Small intestine (tissue), 7 donors: ENCODE measurements at regions not wholly inside any gene's neighbourhood (a gene's known extent, or its start where the extent isn't known, plus 50 kb on each side); places are given as distances from the start of the nearest gene placed in this dataset.

ENCODE experiments used
- DNase-seq, 2 donors: peaks; one replicate each; pipeline versions ENCODE4 v3.0.0 to v3.0.0-alpha.2; 2013
- FAIRE-seq: peaks from 2 replicates; lab custom pipeline; 2012; peaks lifted over from hg19 to GRCh38; lab: Jason Lieb, UNC
- H3K27ac ChIP-seq, 3 donors: one replicate each; pipeline ENCODE4 v1.5.1; 2013; ENCODE audit warnings: low read length in 2 of 3, mild to moderate bottlenecking in 2 of 3, control low read depth in 1 of 3, inconsistent platforms in 1 of 3, low read depth in 1 of 3, moderate library complexity in 1 of 3
- H3K27me3 ChIP-seq, 3 donors: one replicate each; pipeline ENCODE4 v1.6.1; 2013; ENCODE audit warnings: low read length in 3 of 3, inconsistent platforms in 1 of 3; ENCODE audit not compliant: control insufficient read depth in 3 of 3, insufficient read depth in 3 of 3
- H3K36me3 ChIP-seq, 3 donors: one replicate each; pipeline ENCODE4 v1.6.1; 2013; ENCODE audit warnings: low read length in 3 of 3, inconsistent platforms in 1 of 3, low read depth in 1 of 3, mild to moderate bottlenecking in 1 of 3, moderate library complexity in 1 of 3; ENCODE audit not compliant: control insufficient read depth in 3 of 3, insufficient read depth in 2 of 3
- H3K4me1 ChIP-seq, 3 donors: one replicate each; pipeline ENCODE4 v1.6.1; 2013; ENCODE audit warnings: low read length in 2 of 3, inconsistent platforms in 1 of 3, low read depth in 1 of 3, mild to moderate bottlenecking in 1 of 3, moderate library complexity in 1 of 3; ENCODE audit not compliant: control insufficient read depth in 3 of 3, insufficient read depth in 2 of 3
- H3K4me3 ChIP-seq, 3 donors: one replicate each; pipeline ENCODE4 v1.5.1; 2013; ENCODE audit warnings: low read length in 3 of 3, control low read depth in 1 of 3, inconsistent platforms in 1 of 3, low read depth in 1 of 3, mild to moderate bottlenecking in 1 of 3, moderate library complexity in 1 of 3
- H3K9me3 ChIP-seq, 2 donors: one replicate each; pipeline ENCODE4 v1.6.1; 2013; ENCODE audit warnings: low read depth in 1 of 2, low read length in 1 of 2; ENCODE audit not compliant: control insufficient read depth in 2 of 2, insufficient read depth in 1 of 2
- WGBS, 3 donors: extraction: QIAGEN DNeasy Blood & Tissue Kit; methylation state at CpG; one replicate each; pipeline ENCODE4 v1.1.7; 2013; 5-methylcytosine and 5-hydroxymethylcytosine counted together
- donor health status: healthy with polysubstance abuse.
- donor health status: control.
- donor health status: control.
- donor health status: Bipolar disorder and iron deficiency.
- donor health status: healthy.

- no peak overlapping the region for H3K4me3 ChIP-seq
- no peaks in the 10 kb centered on the region for H3K9me3 ChIP-seq
- FAIRE-seq (no peak), DNase-seq (no peak)
- 63 to 68% (median 67%) methylated on average over 4 of the region's 4 CpGs for WGBS, 3 donors
- H3K27me3 ChIP-seq = peaks cover 0 to 9% (median 0%) of the 10 kb centered on the region in 3 donors
- no peak overlapping the region for H3K27ac ChIP-seq
- H3K4me1 ChIP-seq = no peaks in the 10 kb centered on the region
- no peaks in the 10 kb centered on the region for H3K36me3 ChIP-seq
Measured at GRCh38 chr1:29687601-29688244, 451.4 kb downstream of the PTPRU start.

- no peak for DNase-seq
- no peak for FAIRE-seq
- H3K27ac ChIP-seq = no peak overlapping the region
Measured at GRCh38 chr1:29687166-29687565, 450.8 kb downstream of the PTPRU start.

GRCh38 chr1:29686012-29686930, 449.9 kb downstream of the PTPRU start:
- H3K27me3 ChIP-seq = peaks cover 0 to 9% (median 0%) of the 10 kb centered on the region in 3 donors
- no peaks in the 10 kb centered on the region for H3K36me3 ChIP-seq
- FAIRE-seq = no peak
- WGBS, 3 donors = 57 to 64% (median 61%) methylated on average over 22 of the region's 22 CpGs
- H3K27ac ChIP-seq = no peak overlapping the region
- no peak overlapping the region for H3K4me3 ChIP-seq
- no peaks in the 10 kb centered on the region for H3K4me1 ChIP-seq
- no peak for DNase-seq
- H3K9me3 ChIP-seq = no peaks in the 10 kb centered on the region

More at GRCh38 chr1:29687166-29687565, 450.8 kb downstream of the PTPRU start:
- 64 to 74% (median 73%) methylated on average over 3 of the region's 3 CpGs for WGBS, 3 donors
- no peaks in the 10 kb centered on the region for H3K4me1 ChIP-seq
- H3K27me3 ChIP-seq = peaks cover 0 to 9% (median 0%) of the 10 kb centered on the region in 3 donors
- H3K9me3 ChIP-seq = no peaks in the 10 kb centered on the region
- no peaks in the 10 kb centered on the region for H3K36me3 ChIP-seq
- H3K4me3 ChIP-seq = no peak overlapping the region

- no peak for DNase-seq
- WGBS, 3 donors = 57 to 62% (median 60%) methylated on average over 3 of the region's 3 CpGs
- H3K9me3 ChIP-seq = no peaks in the 10 kb centered on the region
- H3K36me3 ChIP-seq = no peaks in the 10 kb centered on the region
- no peaks in the 10 kb centered on the region for H3K4me1 ChIP-seq
- no peak for FAIRE-seq
- no peak overlapping the region for H3K4me3 ChIP-seq
- H3K27me3 ChIP-seq = peaks cover 0 to 6% (median 0%) of the 10 kb centered on the region in 3 donors
- H3K27ac ChIP-seq = no peak overlapping the region
Measured at GRCh38 chr1:29685387-29685786, 449.1 kb downstream of the PTPRU start.

GRCh38 chr1:29684141-29684540, 447.8 kb downstream of the PTPRU start:
- no peak overlapping the region for H3K4me3 ChIP-seq
- no peak overlapping the region for H3K27ac ChIP-seq
- H3K9me3 ChIP-seq = no peaks in the 10 kb centered on the region
- 70 to 89% (median 83%) methylated on average over 8 of the region's 8 CpGs for WGBS, 3 donors
- no peak for FAIRE-seq
- no peaks in the 10 kb centered on the region for H3K36me3 ChIP-seq
- H3K4me1 ChIP-seq = no peaks in the 10 kb centered on the region
- H3K27me3 ChIP-seq = peaks cover 0 to 5% (median 0%) of the 10 kb centered on the region in 3 donors
- no peak for DNase-seq

GRCh38 chr1:29683472-29683871, 447.1 kb downstream of the PTPRU start:
- peaks cover 0 to 3% (median 0%) of the 10 kb centered on the region in 3 donors for H3K27me3 ChIP-seq

GRCh38 chr1:29682919-29683295, 446.6 kb downstream of the PTPRU start:
- H3K27ac ChIP-seq = no peak overlapping the region
- no peaks in the 10 kb centered on the region for H3K27me3 ChIP-seq
- no peak for DNase-seq
- H3K9me3 ChIP-seq = no peaks in the 10 kb centered on the region
- no peaks in the 10 kb centered on the region for H3K36me3 ChIP-seq
- H3K4me1 ChIP-seq = no peaks in the 10 kb centered on the region
- 16 to 28% (median 17%) methylated on average over 3 of the region's 3 CpGs for WGBS, 3 donors
- H3K4me3 ChIP-seq = no peak overlapping the region
- no peak for FAIRE-seq

More at GRCh38 chr1:29683472-29683871, 447.1 kb downstream of the PTPRU start:
- 83 to 86% (median 84%) methylated on average over 5 of the region's 5 CpGs for WGBS, 3 donors
- no peak for FAIRE-seq
- H3K27ac ChIP-seq = no peak overlapping the region
- H3K4me3 ChIP-seq = no peak overlapping the region
- H3K4me1 ChIP-seq = no peaks in the 10 kb centered on the region
- H3K36me3 ChIP-seq = no peaks in the 10 kb centered on the region
- DNase-seq = no peak
- no peaks in the 10 kb centered on the region for H3K9me3 ChIP-seq

- Histone ChIP-seq H3K27ac (no peak overlapping the region), H3K27me3 (no peaks in the 10 kb centered on the region), H3K36me3 (no peaks in the 10 kb centered on the region), H3K9me3 (no peaks in the 10 kb centered on the region), H3K4me1 (no peaks in the 10 kb centered on the region), H3K4me3 (no peak overlapping the region)
- FAIRE-seq (no peak), DNase-seq (no peak)
- 30 to 51% (median 41%) methylated on average over 10 of the region's 10 CpGs for WGBS, 3 donors
Measured at GRCh38 chr1:29682171-29682918, 446.0 kb downstream of the PTPRU start.
